IMR-90 (cell line): ENCODE measurements at regions not wholly inside any gene's neighbourhood (a gene's known extent, or its start where the extent isn't known, plus 50 kb on each side); places are given as distances from the start of the nearest gene placed in this dataset.

Experiments
- POLR2A ChIP-seq: IDR thresholded peaks from 2 replicates; pipeline ENCODE4 v1.6.1; 2012; ENCODE audit warnings: mild to moderate bottlenecking, low read depth, low read length
- TF ChIP-seq, protein P1 (sequence below): conservative IDR thresholded peaks from 2 replicates; pipeline ENCODE4 v1.5.1; 2012; ENCODE audit warnings: mild to moderate bottlenecking, low read depth, low read length, improper control_type of control experiment

DNA sequence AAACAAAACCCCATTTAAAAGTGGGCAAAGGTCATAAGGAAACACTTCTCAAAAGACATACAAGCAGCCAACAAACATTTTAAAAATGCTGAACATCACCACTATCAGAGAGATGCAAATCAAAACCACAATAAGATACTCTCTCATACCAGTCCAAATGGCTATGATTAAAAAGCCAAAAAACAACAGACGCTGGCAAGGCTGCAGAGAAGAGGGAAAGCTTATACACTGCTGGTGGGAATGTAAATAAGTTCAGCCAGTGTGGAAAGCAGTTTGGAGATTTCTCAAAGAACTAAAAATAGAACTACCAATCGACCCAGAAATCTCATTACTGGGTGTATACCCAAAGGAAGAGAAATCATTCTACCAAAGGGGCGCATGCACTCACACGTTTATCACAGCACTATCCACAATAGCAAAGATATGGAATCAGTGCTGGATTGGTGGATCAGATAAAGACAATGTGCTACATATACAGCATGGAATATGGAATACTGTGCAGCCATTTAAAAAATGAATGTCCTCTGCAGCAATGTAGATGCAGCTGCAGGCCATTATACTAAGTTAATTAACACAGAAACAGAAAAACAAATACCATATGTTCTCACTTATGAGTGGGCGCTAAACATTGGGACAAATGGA is 102.1 kb upstream of the DAAM1 start:
- TF ChIP-seq, protein P1, sequence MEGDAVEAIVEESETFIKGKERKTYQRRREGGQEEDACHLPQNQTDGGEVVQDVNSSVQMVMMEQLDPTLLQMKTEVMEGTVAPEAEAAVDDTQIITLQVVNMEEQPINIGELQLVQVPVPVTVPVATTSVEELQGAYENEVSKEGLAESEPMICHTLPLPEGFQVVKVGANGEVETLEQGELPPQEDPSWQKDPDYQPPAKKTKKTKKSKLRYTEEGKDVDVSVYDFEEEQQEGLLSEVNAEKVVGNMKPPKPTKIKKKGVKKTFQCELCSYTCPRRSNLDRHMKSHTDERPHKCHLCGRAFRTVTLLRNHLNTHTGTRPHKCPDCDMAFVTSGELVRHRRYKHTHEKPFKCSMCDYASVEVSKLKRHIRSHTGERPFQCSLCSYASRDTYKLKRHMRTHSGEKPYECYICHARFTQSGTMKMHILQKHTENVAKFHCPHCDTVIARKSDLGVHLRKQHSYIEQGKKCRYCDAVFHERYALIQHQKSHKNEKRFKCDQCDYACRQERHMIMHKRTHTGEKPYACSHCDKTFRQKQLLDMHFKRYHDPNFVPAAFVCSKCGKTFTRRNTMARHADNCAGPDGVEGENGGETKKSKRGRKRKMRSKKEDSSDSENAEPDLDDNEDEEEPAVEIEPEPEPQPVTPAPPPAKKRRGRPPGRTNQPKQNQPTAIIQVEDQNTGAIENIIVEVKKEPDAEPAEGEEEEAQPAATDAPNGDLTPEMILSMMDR, result no peak
- TF ChIP-seq POLR2A, result no peak
